ENCODE measurements at regions not wholly inside any gene's neighbourhood (a gene's known extent, or its start where the extent isn't known, plus 50 kb on each side); places are given as distances from the start of the nearest gene placed in this dataset.

GRCh38 chr11:96738311-96738710 is 348.5 kb downstream of the JRKL start:
- TF ChIP-seq CTCF (IDR thresholded peaks at IDR 0.05) (no peak), POLR2A (IDR thresholded peaks at IDR 0.05) (no peak)

All from Peyer's patch (tissue), 4 donors.